Head of caudate nucleus (tissue), 42 donors: ENCODE measurements at regions not wholly inside any gene's neighbourhood (a gene's known extent, or its start where the extent isn't known, plus 50 kb on each side); places are given as distances from the start of the nearest gene placed in this dataset.
A peak's percentile ranks its signal among the peaks of the same experiment; 100 is the strongest.

Source experiments
- DNase-seq, 42 donors: peaks; one replicate each; pipeline versions ENCODE4 v3.0.0 to v3.0.0-alpha.2; 2020 to 2021; ENCODE audit warnings: mixed read lengths in 7 of 42
- intact Hi-C: fragments of 100-400 bp; cut with DNase I; formaldehyde crosslinking; loops from one replicate; pipeline ENCODE4 v1.15.0; 2022

GRCh38 chr10:33460505-33461294 lies 126.2 kb upstream of the NRP1 start:
- peak in 16 of 42 donors; percentile 1 to 53 (median 14) for DNase-seq
- intact Hi-C loops: no loop called here

DNA sequence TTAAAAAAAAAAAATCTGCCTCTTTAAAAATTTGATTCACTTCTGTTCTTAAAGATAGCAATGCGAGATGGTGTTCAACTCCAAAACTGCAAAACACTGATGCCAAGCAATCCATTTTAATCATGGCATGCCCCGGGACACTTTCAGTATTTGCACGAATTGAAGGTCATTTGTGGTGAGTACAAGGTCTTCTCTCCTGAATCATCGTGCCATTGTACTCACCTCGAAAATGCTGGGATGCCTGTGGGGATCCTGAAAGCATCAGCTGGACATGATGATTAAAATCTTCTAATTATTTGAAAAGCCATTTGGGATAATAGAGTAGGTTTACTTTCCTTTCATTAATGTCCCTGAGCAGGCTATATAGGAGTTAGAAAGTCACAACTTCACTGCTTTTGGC lies 125.1 kb upstream of the NRP1 start:
- intact Hi-C loops: loop anchor here (10.0 kb wide), 1 partner anchor 255 kb away; no protein-coding TSS in a partner anchor

GRCh38 chr10:33455029-33455428 lies 120.6 kb upstream of the NRP1 start:
- intact Hi-C loops: loop anchor here (10.0 kb wide), 1 partner anchor 250 kb away; no protein-coding TSS in a partner anchor
- no peak for DNase-seq

More for the DNA sequence above, 125.1 kb upstream of the NRP1 start:
- no peak for DNase-seq

DNA sequence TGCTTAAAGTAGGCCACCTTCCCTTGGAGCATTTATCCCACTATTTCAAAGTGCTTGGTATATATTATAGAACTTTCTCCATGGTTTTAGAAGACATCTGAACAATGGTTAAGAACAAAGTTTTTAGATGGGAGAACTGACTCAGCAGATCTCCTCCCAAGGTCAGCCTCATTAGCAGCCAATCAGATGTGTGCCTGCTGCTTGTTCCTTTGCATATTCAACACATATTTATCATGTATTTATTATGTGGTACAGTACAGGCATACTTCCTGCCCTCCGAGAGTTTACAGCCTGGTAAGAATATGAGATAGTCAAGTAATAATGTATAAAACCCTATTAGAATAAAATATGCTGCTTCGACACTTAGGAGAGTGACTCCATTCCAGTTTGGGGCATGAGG lies 120.1 kb upstream of the NRP1 start:
- intact Hi-C loops: loop anchor here (10.0 kb wide), 1 partner anchor 250 kb away; no protein-coding TSS in a partner anchor
- no peak for DNase-seq

DNA sequence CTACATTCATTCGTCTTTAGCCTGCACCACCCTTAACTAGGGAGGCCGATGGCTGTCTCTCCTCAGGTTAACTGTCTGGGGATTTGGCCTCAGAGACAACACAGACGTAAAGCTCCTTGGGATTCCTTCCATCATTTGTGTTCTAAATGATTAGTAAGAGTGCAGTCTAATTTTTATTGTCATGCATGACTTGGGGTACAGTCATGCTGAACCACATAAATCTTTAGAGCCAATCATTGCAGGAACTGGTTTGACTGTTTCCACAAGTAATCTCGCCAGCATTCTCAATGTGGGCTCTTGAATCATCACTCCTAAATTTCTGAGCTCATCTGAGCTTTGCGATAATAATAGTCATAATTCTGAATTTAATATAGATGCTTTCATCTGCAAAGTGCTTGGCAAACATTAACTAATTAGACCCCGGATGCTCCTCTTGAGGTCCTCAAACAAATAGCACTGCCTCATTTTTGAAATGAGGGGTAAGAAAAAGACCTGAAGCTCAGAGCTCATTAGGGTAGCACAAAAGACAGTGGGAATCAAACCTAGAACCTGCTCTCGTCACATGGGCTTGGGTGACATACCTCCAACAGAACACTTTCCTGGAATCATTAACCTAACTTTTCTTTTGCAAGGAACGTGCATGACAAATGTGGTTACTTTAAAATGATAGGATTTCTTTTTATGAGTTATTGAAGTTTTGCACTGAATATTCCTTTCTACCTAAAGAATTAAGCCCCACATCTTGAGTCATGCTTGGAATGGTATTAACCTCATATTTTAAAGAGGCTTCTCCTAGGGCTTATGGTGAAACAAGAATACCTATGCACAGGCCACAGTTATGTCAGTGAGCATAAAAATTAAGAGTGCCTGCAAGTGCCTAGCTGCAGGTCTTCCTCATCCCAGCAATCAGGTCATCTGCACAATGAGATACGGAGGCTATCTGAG lies 118.9 kb upstream of the NRP1 start:
- intact Hi-C loops: loop anchor here (10.0 kb wide), 1 partner anchor 249 kb away; no protein-coding TSS in a partner anchor
- no peak for DNase-seq

GRCh38 chr10:33448421-33449140 lies 114.1 kb upstream of the NRP1 start:
- DNase-seq: no peak
- intact Hi-C loops: no loop called here

DNA sequence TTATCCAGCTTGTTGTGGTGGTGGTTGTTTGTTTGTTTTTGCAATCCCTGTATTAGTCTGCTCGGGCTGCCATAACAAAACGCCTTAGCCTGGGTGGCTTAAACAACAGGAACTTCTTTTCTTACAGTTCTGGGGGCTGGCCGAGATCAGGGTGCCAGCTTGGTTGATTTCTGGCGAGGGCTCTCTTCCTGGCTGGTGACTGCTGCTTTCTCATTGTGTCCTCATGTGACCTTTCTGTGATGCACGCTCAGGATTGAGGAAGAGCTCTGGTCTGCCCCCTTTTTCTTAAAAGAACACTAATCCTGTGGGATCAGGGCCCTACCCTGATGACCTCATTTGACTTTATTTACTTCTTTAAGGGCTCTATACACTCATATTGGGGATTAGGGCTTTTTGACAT lies 107.1 kb upstream of the NRP1 start:
- DNase-seq: no peak
- intact Hi-C loops: no loop called here

GRCh38 chr10:33434933-33435332 lies 100.5 kb upstream of the NRP1 start:
- DNase-seq: no peak
- intact Hi-C loops: no loop called here

GRCh38 chr10:33428682-33429081 lies 94.2 kb upstream of the NRP1 start:
- intact Hi-C loops: no loop called here
- no peak for DNase-seq

DNA sequence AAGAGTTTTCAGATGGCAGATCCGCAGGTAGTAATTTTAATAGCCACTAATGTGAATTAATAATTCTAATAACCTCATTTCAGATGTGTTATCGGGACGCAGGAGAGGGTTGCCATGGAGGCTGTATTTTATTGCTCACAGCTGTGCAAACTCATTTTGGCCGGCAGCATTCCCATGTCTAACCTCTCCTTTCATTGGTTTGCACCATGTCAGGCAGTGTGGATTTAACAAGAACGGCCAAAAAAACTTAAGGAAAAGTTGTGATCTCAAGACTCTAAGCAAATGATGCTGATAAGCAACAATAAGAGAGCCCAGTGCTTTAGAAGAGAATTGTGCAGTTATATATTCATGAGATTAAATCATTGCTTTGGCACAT lies 88.7 kb upstream of the NRP1 start:
- intact Hi-C loops: no loop called here

DNA sequence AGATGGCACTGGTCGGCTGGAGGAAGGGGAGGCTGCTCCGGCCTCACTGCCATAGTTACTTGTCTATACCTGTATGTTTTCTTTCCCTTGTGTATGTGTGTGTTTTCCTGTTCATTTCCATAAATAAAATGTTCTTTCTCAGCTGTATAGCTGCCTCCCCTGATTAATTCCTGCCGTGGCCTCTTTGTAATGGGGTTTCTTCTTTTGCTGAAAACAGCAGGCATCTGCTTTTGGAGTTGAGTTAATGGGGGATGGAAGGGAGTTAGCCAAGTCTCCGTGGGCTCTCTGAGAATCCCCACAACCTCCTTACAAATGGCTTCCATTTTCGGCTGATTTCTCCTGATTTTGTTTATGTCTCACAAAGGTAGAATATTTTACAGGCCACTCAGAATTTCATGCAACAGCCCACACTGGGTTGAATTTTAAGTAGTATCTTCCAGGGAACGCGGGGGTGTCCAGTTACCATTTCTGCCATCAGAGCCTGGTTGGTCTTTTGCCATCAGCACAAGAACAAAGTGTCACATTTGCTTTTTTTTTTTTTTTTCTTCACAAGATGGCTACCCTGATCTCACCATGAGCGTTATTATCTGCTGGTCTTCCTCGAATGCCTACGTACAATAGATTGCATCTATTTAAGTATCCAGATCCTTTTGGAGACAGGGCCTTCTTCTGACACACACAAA lies 88.1 kb upstream of the NRP1 start:
- DNase-seq: no peak

More for the DNA sequence above, 88.7 kb upstream of the NRP1 start:
- no peak for DNase-seq

DNA sequence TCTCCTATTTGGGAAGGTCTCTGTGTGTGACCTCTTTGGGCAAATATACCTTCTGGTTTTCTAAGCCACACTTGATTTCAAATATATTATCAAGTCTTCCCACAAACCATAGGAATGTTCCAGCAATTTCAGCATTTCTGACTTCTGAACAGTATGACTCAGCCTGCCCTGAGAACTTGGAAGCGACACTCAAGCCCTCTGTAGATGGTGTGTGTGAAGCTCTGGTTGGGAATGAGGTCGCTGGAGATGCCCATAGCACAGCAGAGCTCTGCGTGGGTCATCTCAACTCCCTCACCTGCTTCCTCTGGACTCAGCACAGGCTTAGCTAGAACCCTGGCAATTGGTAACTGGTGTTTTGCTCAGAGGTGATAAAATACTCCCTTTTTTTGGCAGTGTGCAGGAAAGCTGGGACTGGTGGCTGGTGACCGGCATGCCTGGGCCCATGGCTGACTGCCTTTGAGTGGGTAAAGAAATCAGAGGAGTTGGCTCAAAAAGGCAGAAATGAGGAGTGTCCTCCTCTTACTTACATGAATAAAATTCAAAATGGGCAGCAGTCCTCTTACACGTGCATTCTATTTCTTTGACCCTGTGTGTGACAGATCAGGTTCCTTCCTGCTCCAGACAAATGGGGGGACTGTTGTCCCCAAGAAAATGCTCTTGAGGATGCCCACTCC lies 87.5 kb upstream of the NRP1 start:
- intact Hi-C loops: no loop called here

More for the DNA sequence above, 88.1 kb upstream of the NRP1 start:
- intact Hi-C loops: no loop called here

GRCh38 chr10:33419311-33419710 lies 84.8 kb upstream of the NRP1 start:
- no peak for DNase-seq
- intact Hi-C loops: no loop called here

More for the DNA sequence above, 87.5 kb upstream of the NRP1 start:
- no peak for DNase-seq

GRCh38 chr10:33418301-33418700 lies 83.8 kb upstream of the NRP1 start:
- DNase-seq: no peak
- intact Hi-C loops: no loop called here

DNA sequence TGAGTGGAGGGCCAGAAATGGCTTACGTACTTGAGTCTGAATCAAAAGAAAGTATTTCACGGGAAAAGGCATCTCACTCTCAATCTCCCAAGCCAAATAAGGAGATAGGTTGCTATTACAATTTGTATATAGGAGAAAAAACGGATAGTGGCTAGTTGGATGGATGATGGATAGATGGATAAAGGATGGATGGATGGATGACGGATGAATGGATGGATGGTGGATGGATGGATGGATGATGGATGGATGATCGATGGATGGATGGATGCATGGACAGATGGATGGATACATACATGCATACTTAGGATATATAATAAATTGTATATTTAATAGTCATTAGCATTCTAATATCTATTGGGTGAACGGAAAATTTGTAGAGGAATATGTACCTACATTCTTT lies 82.2 kb upstream of the NRP1 start:
- intact Hi-C loops: no loop called here
- no peak for DNase-seq

DNA sequence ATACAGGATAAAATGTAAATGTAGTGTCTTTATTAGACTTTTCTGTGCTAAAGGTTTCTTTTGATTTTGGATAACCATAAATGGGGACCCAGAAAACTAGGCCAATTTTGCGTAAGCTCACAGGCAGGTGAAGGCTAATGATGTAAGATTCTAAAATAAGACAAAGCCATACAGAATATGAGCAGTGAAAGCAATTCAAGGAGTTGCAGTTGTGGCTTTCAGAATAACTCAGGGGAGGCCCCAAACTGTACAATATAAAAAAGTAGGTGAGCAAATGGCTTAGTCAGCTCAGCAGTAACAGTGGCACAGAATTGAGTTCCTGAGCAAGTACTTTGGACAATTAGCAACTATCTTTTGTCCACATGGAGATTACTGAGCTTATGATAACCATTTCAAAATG lies 81.7 kb upstream of the NRP1 start:
- intact Hi-C loops: no loop called here
- DNase-seq: no peak

- intact Hi-C loops: no loop called here
- DNase-seq: no peak
These were observed 80.4 kb upstream of the NRP1 start for GRCh38 chr10:33414841-33415240.
